Stimulated activated CD4-positive, alpha-beta T cell treated with anti-CD3 and anti-CD28 coated beads, Interleukin-2, amount 100 ng/mL, for 24 hours (primary cell): ENCODE measurements at regions not wholly inside any gene's neighbourhood (a gene's known extent, or its start where the extent isn't known, plus 50 kb on each side); places are given as distances from the start of the nearest gene placed in this dataset.

Experiments
- DNase-seq, 2 donors: peaks; one replicate each; pipeline ENCODE4 v3.0.0-alpha.2; 2020

GRCh38 chr2:41926614-41927580, 120.9 kb upstream of the PKDCC start:
- DNase-seq: no peak

GRCh38 chr2:41927581-41928264, 120.1 kb upstream of the PKDCC start:
- DNase-seq: no peak

DNA sequence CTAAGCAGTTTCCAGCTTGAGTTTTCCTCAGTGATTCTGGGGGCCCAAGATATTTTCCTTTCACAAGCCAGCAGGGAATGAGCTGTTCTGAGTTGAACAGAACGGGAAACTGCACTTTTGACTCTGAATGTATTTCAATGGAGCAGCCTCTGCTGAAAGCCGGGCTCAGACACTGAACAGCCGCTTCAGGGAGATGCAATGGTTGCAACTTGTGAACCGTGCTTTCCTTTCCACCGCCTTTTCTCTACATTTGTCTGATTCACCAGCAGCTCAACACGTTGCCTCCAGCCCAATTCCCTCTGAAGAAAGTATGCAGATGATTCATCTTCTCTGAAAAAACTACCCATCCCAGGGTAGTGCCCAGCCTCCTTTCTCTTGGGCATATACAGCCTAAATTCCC, 119.3 kb upstream of the PKDCC start:
- no peak for DNase-seq

- DNase-seq: no peak
Measured at GRCh38 chr2:41930807-41931566, 116.8 kb upstream of the PKDCC start.

DNA sequence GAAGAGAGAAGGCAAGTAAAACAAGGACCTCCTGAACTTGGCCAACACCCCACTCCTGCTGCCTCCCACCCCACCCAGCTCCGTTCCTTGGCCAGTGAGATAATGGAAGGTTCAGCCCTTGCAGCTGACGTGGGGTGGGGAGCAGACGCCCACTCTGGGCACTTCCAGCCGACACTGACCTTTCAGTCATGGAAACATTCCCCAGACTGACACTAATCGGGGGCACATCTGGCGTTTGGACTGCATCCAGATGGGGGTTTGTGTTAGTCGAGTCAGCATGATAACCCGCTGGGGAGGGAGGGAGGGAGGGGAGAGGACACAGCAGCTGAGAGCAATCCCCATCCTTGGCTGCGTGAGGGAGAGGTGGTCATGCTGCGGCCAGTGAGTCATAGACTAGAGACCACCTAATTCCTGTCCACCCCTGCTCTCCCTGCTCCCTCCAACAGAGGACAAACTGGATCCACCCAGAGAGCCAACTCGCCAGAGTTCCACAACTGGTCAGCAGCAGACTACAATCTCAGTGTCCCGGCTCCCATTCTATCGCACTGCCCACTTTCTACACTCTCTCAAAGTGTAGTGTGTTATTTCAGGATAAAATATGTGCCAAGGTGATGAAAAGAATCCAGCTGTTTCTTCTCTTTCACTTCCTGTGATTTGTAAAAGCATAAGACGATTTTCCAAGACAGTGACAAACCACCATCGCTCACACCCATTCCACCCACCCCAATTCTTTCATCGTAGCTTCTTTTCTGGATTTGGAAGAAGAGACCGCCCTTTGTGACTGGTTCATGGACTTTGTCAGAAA, 115.4 kb upstream of the PKDCC start:
- DNase-seq: no peak

DNA sequence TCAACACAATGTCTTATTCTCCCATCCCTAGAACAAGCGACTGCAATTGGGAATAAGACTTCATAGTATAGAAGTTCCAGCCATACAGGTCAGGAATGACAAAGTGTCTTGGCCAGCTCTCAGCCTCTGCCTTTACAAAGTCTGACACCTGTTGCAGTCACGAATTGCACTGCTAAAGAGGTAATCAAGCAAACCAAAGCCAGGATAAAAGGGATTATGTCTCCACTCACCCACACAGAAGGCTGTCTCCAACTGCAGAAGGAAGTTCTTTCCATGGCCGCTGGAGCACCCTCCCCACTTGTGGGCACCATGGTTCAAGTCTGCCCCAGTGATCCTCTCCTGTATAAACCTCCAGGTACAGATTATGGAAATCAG, 114.8 kb upstream of the PKDCC start:
- DNase-seq: no peak

GRCh38 chr2:41933585-41934320, 114.1 kb upstream of the PKDCC start:
- DNase-seq: no peak

DNA sequence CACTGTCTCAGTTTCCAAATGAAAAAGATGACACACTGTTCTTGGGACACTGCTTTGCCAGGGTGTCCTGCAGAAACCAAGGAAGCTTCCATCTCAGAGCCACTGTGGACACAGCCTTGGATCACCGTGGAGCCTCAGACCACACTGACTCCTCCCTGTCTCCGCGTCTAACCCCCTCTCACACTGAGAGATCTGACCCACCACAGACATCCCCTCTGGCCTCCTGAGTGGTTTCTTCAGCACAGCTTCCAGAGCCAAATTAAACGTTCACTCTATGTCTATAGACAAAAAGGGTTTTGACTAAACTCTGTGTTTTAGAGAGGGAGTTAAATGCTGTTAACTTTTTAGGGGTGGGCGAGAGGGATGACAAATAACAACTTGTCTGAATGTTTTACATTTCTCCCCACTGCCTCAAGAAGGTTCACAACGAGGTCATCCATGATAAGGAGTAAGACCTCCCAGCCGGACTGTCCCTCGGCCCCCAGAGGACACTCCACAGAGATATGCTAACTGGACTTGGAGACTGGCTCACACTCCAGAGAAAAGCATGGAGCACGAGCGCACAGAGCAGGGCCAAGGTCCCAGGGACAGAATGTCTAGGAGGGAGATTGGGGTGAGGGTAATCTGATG, 113.4 kb upstream of the PKDCC start:
- no peak for DNase-seq

DNA sequence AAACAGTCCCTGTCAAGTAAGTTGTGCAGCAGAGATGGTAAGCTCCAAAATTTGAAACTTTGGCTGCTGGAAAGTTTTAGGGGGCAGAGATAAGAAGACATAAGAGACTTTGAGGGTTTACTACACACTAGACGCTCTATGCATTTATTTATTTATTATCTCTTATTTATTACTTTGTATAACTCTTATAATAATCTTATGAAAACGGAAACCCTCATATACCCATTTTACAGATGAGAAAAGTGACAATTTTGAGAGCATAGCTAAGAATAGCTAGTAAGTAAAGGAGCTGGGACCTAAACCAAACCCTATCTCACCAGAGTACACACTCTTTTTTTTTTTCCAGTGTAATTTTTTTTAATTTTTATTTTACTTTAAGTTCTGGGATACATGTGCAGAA, 112.8 kb upstream of the PKDCC start:
- DNase-seq: no peak

- no peak for DNase-seq
Measured at GRCh38 chr2:41935825-41936224, 112.0 kb upstream of the PKDCC start.

GRCh38 chr2:41936771-41937463, 110.9 kb upstream of the PKDCC start:
- DNase-seq: no peak

DNA sequence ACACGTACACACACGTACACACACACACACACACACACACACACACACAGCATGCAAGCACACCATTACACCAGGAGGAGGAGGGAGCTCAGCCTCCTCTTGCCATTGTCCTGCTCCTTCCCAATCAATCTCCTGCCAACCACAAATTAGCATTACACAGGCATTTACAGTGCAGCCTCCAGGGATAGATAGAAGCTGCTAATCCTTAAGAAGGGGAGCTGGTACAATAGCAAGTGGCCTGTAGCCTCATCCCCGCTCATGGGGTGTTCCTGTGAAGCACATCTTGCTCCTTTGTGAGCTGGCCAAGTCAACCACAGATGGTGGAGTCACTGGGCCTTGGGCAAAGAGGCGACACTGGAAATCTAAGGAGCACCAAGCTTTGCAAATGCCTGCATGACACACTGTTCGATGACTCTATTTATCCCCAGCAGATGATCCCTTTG, 110.3 kb upstream of the PKDCC start:
- no peak for DNase-seq

GRCh38 chr2:41937921-41938708, 109.7 kb upstream of the PKDCC start:
- no peak for DNase-seq

DNA sequence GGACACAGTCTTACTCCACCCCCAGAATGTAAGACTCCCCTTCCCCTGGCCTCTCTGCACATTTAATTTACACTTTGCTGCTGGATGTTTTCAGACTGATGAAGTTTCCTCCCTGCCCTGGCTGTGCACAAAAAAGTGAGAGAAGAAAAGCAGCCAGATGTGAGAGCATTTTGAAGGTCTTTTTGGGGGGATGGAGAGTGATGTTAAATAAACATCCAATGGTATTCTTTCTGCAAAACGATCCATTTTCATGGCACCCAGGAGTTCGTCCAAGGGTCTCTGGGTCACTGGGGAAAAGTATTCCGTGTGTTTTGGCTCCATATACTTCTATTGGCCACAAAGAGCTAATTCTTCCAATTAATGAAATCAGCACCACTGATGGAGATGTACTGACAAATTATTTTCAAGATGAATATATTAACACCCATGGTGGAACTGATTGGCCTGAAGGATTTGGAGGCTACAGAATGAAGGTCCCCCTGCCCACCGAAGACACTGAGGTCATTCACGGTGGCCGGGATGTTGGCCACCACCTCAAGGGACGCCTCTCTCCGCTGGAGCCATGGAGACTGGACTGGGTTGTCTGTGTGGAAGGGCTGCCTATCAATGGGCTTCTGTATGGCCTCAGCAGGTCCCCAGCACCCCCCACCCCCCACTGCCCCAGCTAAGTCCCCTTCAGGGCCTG, 107.6 kb upstream of the PKDCC start:
- DNase-seq: no peak

DNA sequence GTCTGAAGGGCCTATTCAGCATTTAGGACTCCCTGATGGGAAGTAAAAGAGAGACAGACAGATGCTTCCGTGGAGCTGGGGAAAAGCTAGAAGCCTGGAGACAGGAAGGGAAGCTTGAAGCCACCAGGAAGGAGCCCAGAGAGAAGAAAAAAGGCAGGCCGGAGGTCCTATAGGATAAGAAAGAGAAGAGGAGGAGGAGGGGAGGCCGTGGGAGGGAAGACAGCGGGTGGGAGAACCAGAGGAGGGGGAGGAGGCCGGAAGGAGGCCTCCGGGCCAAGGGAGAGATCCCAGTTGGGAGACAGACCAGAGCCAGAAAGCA, 107.1 kb upstream of the PKDCC start:
- no peak for DNase-seq

DNA sequence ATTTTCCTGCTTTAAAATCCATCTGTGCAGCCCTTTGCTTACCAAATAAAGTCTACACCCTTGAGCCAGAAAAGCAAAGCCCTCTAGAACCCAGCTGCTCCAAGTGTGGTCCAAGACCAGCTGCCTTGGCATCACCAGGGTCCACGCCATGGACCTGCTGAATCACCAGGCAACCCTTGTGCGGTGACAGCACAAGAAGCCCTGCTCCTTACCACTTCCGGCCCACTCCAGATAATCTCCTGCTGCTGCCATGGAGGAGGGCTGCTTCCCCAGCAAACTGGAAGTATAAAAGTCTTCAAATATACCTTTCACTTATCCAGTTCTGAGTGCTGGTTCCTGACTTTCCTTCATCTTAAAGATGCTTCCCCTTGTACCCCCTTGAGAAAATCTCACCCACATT, 106.0 kb upstream of the PKDCC start:
- DNase-seq: no peak

GRCh38 chr2:41942278-41942677, 105.5 kb upstream of the PKDCC start:
- no peak for DNase-seq

DNA sequence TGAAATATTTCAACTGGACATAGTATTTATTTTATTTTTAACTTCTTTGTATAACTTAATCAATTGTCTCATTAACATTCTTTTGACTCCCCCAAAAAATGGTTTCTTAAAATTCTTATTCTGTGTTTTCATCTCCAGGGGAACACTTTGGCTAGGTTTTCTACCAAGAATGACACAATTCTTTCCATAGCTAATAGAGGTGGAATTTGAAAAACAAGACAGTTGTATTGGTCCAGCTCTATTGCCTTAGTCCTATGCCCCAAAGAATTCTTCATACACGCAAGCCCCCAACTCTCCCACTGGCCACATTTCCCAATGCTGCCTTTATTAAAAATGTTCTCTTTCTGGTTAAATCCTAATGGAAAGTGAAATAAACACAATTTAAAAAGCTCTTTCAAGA, 104.7 kb upstream of the PKDCC start:
- DNase-seq: no peak

GRCh38 chr2:41944220-41944880, 103.5 kb upstream of the PKDCC start:
- no peak for DNase-seq
